Glutamatergic neuron (in vitro differentiated cells): ENCODE measurements at regions not wholly inside any gene's neighbourhood (a gene's known extent, or its start where the extent isn't known, plus 50 kb on each side); places are given as distances from the start of the nearest gene placed in this dataset.
A peak's percentile ranks its signal among the peaks of the same experiment; 100 is the strongest.

Experiments
- DNase-seq: peaks from one replicate; pipeline ENCODE4 v3.0.0; 2022
- H3K27ac Mint-ChIP-seq: one replicate; pipeline ENCODE4 v1.8.0; 2020; ENCODE audit warnings: mild to moderate bottlenecking, mixed read lengths, inconsistent platforms; ENCODE audit not compliant: unreplicated experiment
- H3K27me3 Mint-ChIP-seq: one replicate; pipeline ENCODE4 v1.8.0; 2020; ENCODE audit warnings: mild to moderate bottlenecking, moderate library complexity, mixed read lengths, inconsistent platforms; ENCODE audit not compliant: unreplicated experiment
- H3K36me3 Mint-ChIP-seq: one replicate; pipeline ENCODE4 v1.8.0; 2020; ENCODE audit warnings: mild to moderate bottlenecking, mixed read lengths, inconsistent platforms; ENCODE audit not compliant: unreplicated experiment
- H3K4me1 Mint-ChIP-seq: one replicate; pipeline ENCODE4 v1.8.0; 2020; ENCODE audit warnings: mild to moderate bottlenecking, low read depth, mixed read lengths, inconsistent platforms; ENCODE audit not compliant: unreplicated experiment
- H3K4me3 Mint-ChIP-seq: one replicate; pipeline ENCODE4 v1.8.0; 2020; ENCODE audit warnings: mild to moderate bottlenecking, mixed read lengths, inconsistent platforms; ENCODE audit not compliant: unreplicated experiment
- H3K9me3 Mint-ChIP-seq: one replicate; pipeline ENCODE4 v1.8.0; 2020; ENCODE audit warnings: mild to moderate bottlenecking, moderate library complexity, mixed read lengths, inconsistent platforms; ENCODE audit not compliant: unreplicated experiment
- TF ChIP-seq, protein P1 (sequence below): fragments of 200-600 bp; sonication (generic); IDR thresholded peaks from one replicate; pipeline ENCODE4 v1.5.0; 2021; ENCODE audit not compliant: partially characterized antibody, unreplicated experiment

DNA sequence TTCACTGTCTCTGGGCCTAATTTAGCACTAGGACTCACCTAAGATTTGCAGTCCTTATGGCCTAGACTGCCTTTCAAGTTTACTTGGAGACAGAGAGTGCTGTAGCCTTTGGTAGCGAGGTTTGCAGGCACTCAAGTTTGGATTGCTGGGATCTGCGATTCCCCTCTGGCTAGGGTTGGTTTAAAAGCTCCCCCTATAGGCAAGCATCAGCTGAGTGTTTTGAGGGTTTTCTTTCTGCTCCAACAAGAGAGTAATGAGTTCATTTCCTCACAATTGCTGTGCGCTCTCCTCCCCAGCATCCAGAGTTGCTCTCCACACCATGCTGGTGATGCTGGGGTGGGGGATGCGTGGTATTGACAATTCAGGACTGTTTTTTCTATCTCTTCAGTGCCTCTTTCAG lies 206.9 kb downstream of the GLUD2 start:
- Mint-ChIP-seq H3K9me3 (peaks cover 2% of the 10 kb centered on the region), H3K4me1 (no peaks in the 10 kb centered on the region), H3K36me3 (no peaks in the 10 kb centered on the region), H3K4me3 (no peak overlapping the region), H3K27me3 (no peaks in the 10 kb centered on the region), H3K27ac (no peak overlapping the region)
- no peak for DNase-seq
- TF ChIP-seq, protein P1, sequence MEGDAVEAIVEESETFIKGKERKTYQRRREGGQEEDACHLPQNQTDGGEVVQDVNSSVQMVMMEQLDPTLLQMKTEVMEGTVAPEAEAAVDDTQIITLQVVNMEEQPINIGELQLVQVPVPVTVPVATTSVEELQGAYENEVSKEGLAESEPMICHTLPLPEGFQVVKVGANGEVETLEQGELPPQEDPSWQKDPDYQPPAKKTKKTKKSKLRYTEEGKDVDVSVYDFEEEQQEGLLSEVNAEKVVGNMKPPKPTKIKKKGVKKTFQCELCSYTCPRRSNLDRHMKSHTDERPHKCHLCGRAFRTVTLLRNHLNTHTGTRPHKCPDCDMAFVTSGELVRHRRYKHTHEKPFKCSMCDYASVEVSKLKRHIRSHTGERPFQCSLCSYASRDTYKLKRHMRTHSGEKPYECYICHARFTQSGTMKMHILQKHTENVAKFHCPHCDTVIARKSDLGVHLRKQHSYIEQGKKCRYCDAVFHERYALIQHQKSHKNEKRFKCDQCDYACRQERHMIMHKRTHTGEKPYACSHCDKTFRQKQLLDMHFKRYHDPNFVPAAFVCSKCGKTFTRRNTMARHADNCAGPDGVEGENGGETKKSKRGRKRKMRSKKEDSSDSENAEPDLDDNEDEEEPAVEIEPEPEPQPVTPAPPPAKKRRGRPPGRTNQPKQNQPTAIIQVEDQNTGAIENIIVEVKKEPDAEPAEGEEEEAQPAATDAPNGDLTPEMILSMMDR, result peak; percentile 13

DNA sequence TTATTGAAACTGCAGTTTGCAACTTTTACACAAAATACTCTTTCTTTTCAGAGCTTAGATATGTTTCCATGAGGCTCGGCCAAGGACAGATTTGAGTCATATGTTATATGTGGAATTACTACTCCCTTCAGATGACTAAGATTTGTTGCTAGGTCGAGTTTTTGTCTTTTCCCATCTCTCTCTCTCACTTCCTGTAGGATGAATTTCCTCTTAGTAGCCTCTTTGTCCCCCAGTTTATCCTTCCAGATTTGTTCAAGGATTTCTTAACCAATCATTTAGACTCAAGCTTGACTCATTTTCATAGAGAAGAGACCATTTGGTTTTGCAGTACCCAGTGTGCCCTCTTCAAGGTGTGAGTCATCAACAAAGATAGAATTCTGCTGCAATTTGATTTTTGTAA lies 209.2 kb downstream of the GLUD2 start:
- Mint-ChIP-seq H3K9me3 (no peaks in the 10 kb centered on the region), H3K36me3 (no peaks in the 10 kb centered on the region), H3K27ac (no peak overlapping the region), H3K4me1 (no peaks in the 10 kb centered on the region), H3K27me3 (no peaks in the 10 kb centered on the region), H3K4me3 (no peak overlapping the region)
- TF ChIP-seq, protein P1, result no peak
- no peak for DNase-seq

DNA sequence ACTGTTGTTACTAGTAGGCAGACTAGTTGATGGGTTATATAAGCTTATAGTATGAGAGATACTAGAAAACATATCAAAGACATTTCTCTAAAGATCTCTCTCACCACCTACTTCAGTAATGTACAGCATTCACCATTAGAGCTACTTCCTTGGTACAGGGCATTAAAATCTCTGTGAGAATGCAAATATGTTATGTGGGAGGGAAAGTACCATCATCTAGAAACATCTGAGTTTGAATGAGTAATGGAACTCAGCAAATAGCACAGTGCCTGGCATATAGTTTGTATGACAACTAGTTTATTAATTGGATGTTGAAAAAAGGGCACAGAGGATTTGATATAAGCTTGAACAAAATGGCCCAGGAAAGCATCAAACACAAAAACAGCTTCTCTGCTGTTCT lies 211.1 kb downstream of the GLUD2 start:
- DNase-seq, result no peak
- H3K4me1 Mint-ChIP-seq, result no peaks in the 10 kb centered on the region
- TF ChIP-seq, protein P1, result no peak
- no peaks in the 10 kb centered on the region for H3K9me3 Mint-ChIP-seq
- no peaks in the 10 kb centered on the region for H3K36me3 Mint-ChIP-seq
- H3K27me3 Mint-ChIP-seq, result no peaks in the 10 kb centered on the region
- H3K27ac Mint-ChIP-seq, result no peak overlapping the region
- H3K4me3 Mint-ChIP-seq, result no peak overlapping the region

DNA sequence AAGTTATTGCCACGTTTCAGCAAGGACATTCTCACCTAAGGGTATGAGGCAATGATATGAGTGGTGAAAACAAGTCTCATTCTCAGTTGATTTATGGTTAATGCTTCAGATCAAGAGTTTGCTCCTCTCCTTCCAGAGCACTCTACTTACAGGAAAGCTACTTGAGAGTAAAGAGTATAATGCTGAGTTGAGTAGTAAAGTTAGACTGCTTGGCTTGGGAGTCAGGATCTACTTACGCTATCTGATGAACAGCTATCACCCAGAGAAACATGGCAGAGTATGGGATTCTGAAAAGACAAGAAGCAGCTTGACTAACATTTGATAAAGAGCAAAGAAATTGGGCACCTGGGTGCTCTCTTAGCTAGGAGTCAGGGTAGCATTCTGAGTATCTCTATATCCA lies 211.8 kb downstream of the GLUD2 start:
- Mint-ChIP-seq H3K27ac (no peak overlapping the region), H3K4me3 (no peak overlapping the region), H3K4me1 (no peaks in the 10 kb centered on the region), H3K27me3 (no peaks in the 10 kb centered on the region), H3K36me3 (no peaks in the 10 kb centered on the region), H3K9me3 (no peaks in the 10 kb centered on the region)
- TF ChIP-seq, protein P1, result no peak
- no peak for DNase-seq

DNA sequence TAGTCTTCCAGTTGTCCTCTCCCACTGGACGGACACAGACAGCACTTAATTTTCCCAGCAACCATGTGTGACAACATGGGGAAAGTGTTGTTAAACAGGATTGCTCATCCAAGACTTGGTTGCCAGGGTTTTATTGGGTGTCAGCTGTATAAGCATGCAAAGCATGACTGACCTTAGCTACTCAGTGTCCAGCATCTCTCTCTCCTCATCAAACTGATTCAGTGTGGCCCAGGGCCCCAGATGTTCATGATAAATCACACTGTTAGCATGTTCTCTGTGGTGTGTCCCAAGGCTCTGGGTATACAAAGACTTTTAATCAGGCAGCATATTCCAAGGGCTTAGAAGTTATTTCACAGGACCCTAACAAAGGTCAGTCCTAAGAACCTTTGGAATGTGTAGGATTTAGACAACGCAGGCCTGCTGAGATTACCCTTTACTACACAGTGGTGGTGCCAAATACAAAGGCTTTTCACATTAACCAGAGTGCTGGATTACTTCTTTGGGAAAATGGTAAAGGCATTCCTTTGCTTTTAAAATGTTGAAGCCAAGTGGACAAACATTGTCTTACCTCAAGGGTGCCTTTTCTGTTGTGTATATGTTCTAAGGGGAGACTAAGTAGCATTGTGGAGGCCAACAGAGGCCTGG lies 213.3 kb downstream of the GLUD2 start:
- Mint-ChIP-seq H3K36me3 (no peaks in the 10 kb centered on the region), H3K27ac (no peak overlapping the region), H3K27me3 (no peaks in the 10 kb centered on the region), H3K4me3 (no peak overlapping the region), H3K4me1 (no peaks in the 10 kb centered on the region), H3K9me3 (no peaks in the 10 kb centered on the region)
- TF ChIP-seq, protein P1, result no peak
- no peak for DNase-seq
